Tibial nerve (tissue), 4 donors: ENCODE measurements at regions not wholly inside any gene's neighbourhood (a gene's known extent, or its start where the extent isn't known, plus 50 kb on each side); places are given as distances from the start of the nearest gene placed in this dataset.

ENCODE experiments used
- CTCF ChIP-seq, 5 experiments: fragments of 200-600 bp in 3 of 5; fragments of 450-650 bp in 2 of 5; sonication (generic) in 3 of 5; IDR thresholded peaks; one replicate each; pipeline ENCODE4 v1.5.1; 2016 to 2019; ENCODE audit warnings: antibody characterized with exemption in 5 of 5, mild to moderate bottlenecking in 3 of 5, moderate library complexity in 2 of 5
- EP300 ChIP-seq, 2 donors: sonication (generic); formaldehyde crosslinking; IDR thresholded peaks; one replicate each; pipeline ENCODE4 v1.6.1; 2017; ENCODE audit warnings: antibody characterized with exemption in 2 of 2, mild to moderate bottlenecking in 1 of 2
- POLR2A ChIP-seq, 2 donors: fragments of 450-650 bp; IDR thresholded peaks; one replicate each; pipeline ENCODE4 v1.6.1; 2017; ENCODE audit warnings: antibody characterized with exemption in 2 of 2, mild to moderate bottlenecking in 2 of 2, moderate library complexity in 2 of 2

GRCh38 chr2:15768142-15768541 lies 172.2 kb upstream of the MYCN start:
- TF ChIP-seq CTCF (IDR thresholded peaks at IDR 0.05) (no peak), POLR2A (IDR thresholded peaks at IDR 0.05) (no peak), EP300 (IDR thresholded peaks at IDR 0.05) (no peak)
